Liver (tissue), 8 donors: ENCODE measurements at regions not wholly inside any gene's neighbourhood (a gene's known extent, or its start where the extent isn't known, plus 50 kb on each side); places are given as distances from the start of the nearest gene placed in this dataset.

ENCODE experiments used
- DNase-seq: peaks from one replicate; pipeline ENCODE4 v3.0.0-alpha.2; 2017; ENCODE audit warnings: low spot score
- H3K27ac ChIP-seq, 2 donors: one replicate each; pipeline ENCODE4 v1.7.0; 2013; ENCODE audit warnings: inconsistent platforms in 2 of 2, low read length in 2 of 2, control low read depth in 1 of 2, low read depth in 1 of 2, mild to moderate bottlenecking in 1 of 2
- H3K27me3 ChIP-seq, 4 donors: one replicate each; pipeline versions ENCODE4 v1.6.1 to v1.7.0; 2013; ENCODE audit warnings: low read length in 3 of 4, inconsistent platforms in 1 of 4, mild to moderate bottlenecking in 1 of 4, moderate library complexity in 1 of 4; ENCODE audit not compliant: control insufficient read depth in 4 of 4, insufficient read depth in 4 of 4
- H3K36me3 ChIP-seq, 4 donors: one replicate each; pipeline versions ENCODE4 v1.6.1 to v1.7.0; 2013; ENCODE audit warnings: low read length in 3 of 4, mild to moderate bottlenecking in 3 of 4, low read depth in 1 of 4, moderate library complexity in 1 of 4; ENCODE audit not compliant: control insufficient read depth in 4 of 4, insufficient read depth in 3 of 4
- H3K4me1 ChIP-seq, 4 donors: one replicate each; pipeline versions ENCODE4 v1.6.1 to v1.7.0; 2013; ENCODE audit warnings: low read length in 3 of 4, mild to moderate bottlenecking in 3 of 4, moderate library complexity in 1 of 4; ENCODE audit not compliant: control insufficient read depth in 4 of 4, insufficient read depth in 4 of 4
- H3K4me3 ChIP-seq, 3 donors: one replicate each; pipeline versions ENCODE4 v1.6.1 to v1.7.0; 2013; ENCODE audit warnings: low read length in 3 of 3, control low read depth in 1 of 3, low read depth in 1 of 3, mild to moderate bottlenecking in 1 of 3
- H3K9ac ChIP-seq, 2 donors: one replicate each; pipeline ENCODE4 v1.7.0; 2013; ENCODE audit warnings: low read length in 2 of 2, mild to moderate bottlenecking in 2 of 2, moderate library complexity in 2 of 2, control low read depth in 1 of 2, low read depth in 1 of 2
- H3K9me3 ChIP-seq, 4 donors: one replicate each; pipeline versions ENCODE4 v1.6.1 to v1.7.0; 2013; ENCODE audit warnings: low read length in 3 of 4; ENCODE audit not compliant: control insufficient read depth in 4 of 4
- ATF3 ChIP-seq: IDR thresholded peaks from 2 replicates; pipeline ENCODE4 v1.6.1; 2016; ENCODE audit warnings: antibody characterized with exemption
- CTCF ChIP-seq: fragments of 150-350 bp; IDR thresholded peaks from 2 replicates; pipeline ENCODE4 v1.5.1; 2017; ENCODE audit warnings: improper control_type of control experiment, low read depth, low read length; ENCODE audit not compliant: missing input control
- EGR1 ChIP-seq, 2 donors: IDR thresholded peaks; 2 replicates each; pipeline ENCODE4 v1.6.1; 2016 to 2018; ENCODE audit warnings: antibody characterized with exemption in 2 of 2, low read depth in 2 of 2
- FOXA1 ChIP-seq: IDR thresholded peaks from 2 replicates; pipeline ENCODE4 v1.6.1; 2016; ENCODE audit warnings: antibody characterized with exemption
- FOXA2 ChIP-seq: IDR thresholded peaks from 2 replicates; pipeline ENCODE4 v1.6.1; 2016; ENCODE audit warnings: antibody characterized with exemption
- HNF4G ChIP-seq: IDR thresholded peaks from 2 replicates; pipeline ENCODE4 v1.6.1; 2016; ENCODE audit warnings: antibody characterized with exemption
- JUND ChIP-seq, 2 donors: IDR thresholded peaks; 2 replicates each; pipeline ENCODE4 v1.6.1; 2016; ENCODE audit warnings: antibody characterized with exemption in 2 of 2
- MAX ChIP-seq: IDR thresholded peaks from 2 replicates; pipeline ENCODE4 v1.6.1; 2016; ENCODE audit warnings: antibody characterized with exemption
- NR2F2 ChIP-seq: IDR thresholded peaks from 2 replicates; pipeline ENCODE4 v1.6.1; 2016; ENCODE audit warnings: antibody characterized with exemption
- RAD21 ChIP-seq, 2 donors: IDR thresholded peaks; 2 replicates each; pipeline ENCODE4 v1.6.1; 2016; ENCODE audit warnings: antibody characterized with exemption in 2 of 2, mild to moderate bottlenecking in 2 of 2
- REST ChIP-seq: IDR thresholded peaks from 2 replicates; pipeline ENCODE4 v1.6.1; 2016; ENCODE audit warnings: antibody characterized with exemption, mild to moderate bottlenecking
- RXRA ChIP-seq, 2 donors: IDR thresholded peaks; 2 replicates each; pipeline ENCODE4 v1.6.1; 2017 to 2018; ENCODE audit warnings: antibody characterized with exemption in 2 of 2, mild to moderate bottlenecking in 1 of 2
- SP1 ChIP-seq: IDR thresholded peaks from 2 replicates; pipeline ENCODE4 v1.6.1; 2018; ENCODE audit warnings: antibody characterized with exemption, mild to moderate bottlenecking
- TAF1 ChIP-seq: conservative IDR thresholded peaks from 2 replicates; pipeline ENCODE4 v1.6.1; 2016; ENCODE audit warnings: antibody characterized with exemption, mild to moderate bottlenecking
- YY1 ChIP-seq: IDR thresholded peaks from 2 replicates; pipeline ENCODE4 v1.6.1; 2016; ENCODE audit warnings: antibody characterized with exemption, mild to moderate bottlenecking
- ZBTB33 ChIP-seq: IDR thresholded peaks from 2 replicates; pipeline ENCODE4 v1.6.1; 2016; ENCODE audit warnings: antibody characterized with exemption
- WGBS: extraction: QIAGEN DNeasy Blood & Tissue Kit; methylation state at CpG from one replicate; pipeline ENCODE4 v1.1.7; 2013; 5-methylcytosine and 5-hydroxymethylcytosine counted together
- donor health status: healthy.
- donor health status: healthy.
- donor health status: healthy.
- donor health status: healthy.
- donor health status: healthy.

- TF ChIP-seq ZBTB33 = no peak
These were observed 1041.8 kb upstream of the ADGRB3 start (continued) for GRCh38 chr6:67593247-67593646.

- H3K27ac ChIP-seq = no peak overlapping the region
- no peaks in the 10 kb centered on the region for H3K4me1 ChIP-seq
- no peak for DNase-seq
These were observed 1043.2 kb upstream of the ADGRB3 start for GRCh38 chr6:67591910-67592309.

GRCh38 chr6:67567842-67568241 is 1067.2 kb upstream of the ADGRB3 start:
- Histone ChIP-seq H3K9me3 (no peaks in the 10 kb centered on the region), H3K4me1 (no peaks in the 10 kb centered on the region)

More at GRCh38 chr6:67591910-67592309, 1043.2 kb upstream of the ADGRB3 start:
- H3K36me3 ChIP-seq = no peaks in the 10 kb centered on the region
- no peak overlapping the region for H3K4me3 ChIP-seq
- H3K9me3 ChIP-seq = no peaks in the 10 kb centered on the region
- TF ChIP-seq NR2F2 (no peak), TAF1 (no peak), SP1 (no peak), MAX (no peak), CTCF (no peak), HNF4G (no peak), ATF3 (no peak), JUND (IDR thresholded peaks at IDR 0.05) (no peak), EGR1 (IDR thresholded peaks at IDR 0.05; ENCODE audit: low read depth in 2 of 2) (no peak)
- no peaks in the 10 kb centered on the region for H3K27me3 ChIP-seq
- H3K9ac ChIP-seq = no peak overlapping the region

GRCh38 chr6:67563671-67564070 is 1071.4 kb upstream of the ADGRB3 start:
- no peaks in the 10 kb centered on the region for H3K4me1 ChIP-seq
- H3K27ac ChIP-seq = no peak overlapping the region
- no peaks in the 10 kb centered on the region for H3K27me3 ChIP-seq
- H3K9me3 ChIP-seq = no peaks in the 10 kb centered on the region
- no peak overlapping the region for H3K4me3 ChIP-seq
- no peaks in the 10 kb centered on the region for H3K36me3 ChIP-seq
- DNase-seq = no peak
- no peak overlapping the region for H3K9ac ChIP-seq
- 65% methylated on average over 5 of the region's 5 CpGs for WGBS
- TF ChIP-seq JUND (IDR thresholded peaks at IDR 0.05) (no peak), HNF4G (no peak), REST (no peak), ZBTB33 (no peak), TAF1 (no peak), EGR1 (IDR thresholded peaks at IDR 0.05; ENCODE audit: low read depth in 2 of 2) (no peak), FOXA1 (no peak), RAD21 (IDR thresholded peaks at IDR 0.05) (no peak), FOXA2 (no peak), RXRA (IDR thresholded peaks at IDR 0.05) (no peak)

More at GRCh38 chr6:67567842-67568241, 1067.2 kb upstream of the ADGRB3 start:
- Histone ChIP-seq H3K9ac (no peak overlapping the region), H3K4me3 (no peak overlapping the region), H3K27ac (no peak overlapping the region), H3K27me3 (no peaks in the 10 kb centered on the region), H3K36me3 (no peaks in the 10 kb centered on the region)
- TF ChIP-seq RXRA (IDR thresholded peaks at IDR 0.05) = no peak
- TF ChIP-seq EGR1 (IDR thresholded peaks at IDR 0.05; ENCODE audit: low read depth in 2 of 2) = no peak
- TF ChIP-seq FOXA1 = no peak
- no peak for TF ChIP-seq SP1
- no peak for TF ChIP-seq NR2F2
- no peak for TF ChIP-seq YY1
- DNase-seq = no peak
- WGBS = 69% methylated on average over 1 of the region's 1 CpG
